DMS153 (cell line): ENCODE measurements at regions not wholly inside any gene's neighbourhood (a gene's known extent, or its start where the extent isn't known, plus 50 kb on each side); places are given as distances from the start of the nearest gene placed in this dataset.
"Not testable (repeated sequence)": the region's sequence is repeated elsewhere in the genome, so short reads cannot be mapped to it uniquely, and the experiment has no call there.

Source experiments
- DNase-seq: peaks from one replicate; lab custom pipeline; 2025; lab: John Stamatoyannopoulos, UW

DNA sequence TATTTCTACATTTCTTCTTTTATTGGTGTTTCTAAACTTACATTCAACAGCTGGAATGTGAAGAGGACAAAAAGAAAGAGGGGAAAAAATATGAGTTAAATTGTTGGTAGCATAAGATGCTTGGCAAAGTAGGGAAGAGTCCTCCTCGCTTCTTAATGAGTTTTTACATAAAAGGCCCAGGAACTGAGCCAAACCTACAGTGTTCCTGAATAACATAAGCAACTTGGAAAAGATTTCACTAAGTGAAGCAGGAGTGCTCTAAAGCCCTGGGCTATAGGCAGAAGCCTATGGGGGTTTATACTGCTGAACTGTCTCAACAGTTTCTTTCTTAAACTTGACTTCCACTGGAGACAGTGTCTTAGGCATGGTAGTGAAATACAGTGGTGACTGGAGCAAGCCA is 115.0 kb upstream of the USP25 start:
- DNase-seq = no peak

- DNase-seq = no peak
Observed at GRCh38 chr21:15616864-15617574, 112.8 kb upstream of the USP25 start.

GRCh38 chr21:15617964-15618363 is 111.8 kb upstream of the USP25 start:
- no peak for DNase-seq

GRCh38 chr21:15620892-15621291 is 108.9 kb upstream of the USP25 start:
- no peak for DNase-seq

- no peak for DNase-seq
Observed at GRCh38 chr21:15624646-15625045, 105.1 kb upstream of the USP25 start.

DNA sequence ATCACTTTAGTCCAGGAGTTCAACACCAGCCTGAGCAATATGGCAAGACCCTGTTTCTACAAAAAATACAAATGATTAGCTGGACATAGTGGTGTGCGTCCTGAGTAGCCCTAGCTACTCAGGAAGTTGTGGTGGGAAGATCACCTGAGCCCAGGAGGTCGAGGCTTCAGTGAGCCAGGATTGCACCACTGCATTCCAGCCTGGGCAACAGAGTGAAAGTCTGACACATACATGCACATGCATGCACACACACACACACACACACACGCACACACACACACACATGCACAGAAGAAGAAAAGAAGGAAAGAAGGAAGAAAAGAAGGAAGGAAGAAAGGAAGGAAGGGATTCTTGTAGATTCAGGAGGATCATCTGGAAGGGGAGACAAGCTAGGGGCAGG is 104.4 kb upstream of the USP25 start:
- no peak for DNase-seq

- DNase-seq = no peak
Observed at GRCh38 chr21:15626031-15626430, 103.8 kb upstream of the USP25 start.

- DNase-seq = no peak
Observed at GRCh38 chr21:15627011-15627410, 102.8 kb upstream of the USP25 start.

- DNase-seq = no peak
Observed at GRCh38 chr21:15627823-15628222, 102.0 kb upstream of the USP25 start.

DNA sequence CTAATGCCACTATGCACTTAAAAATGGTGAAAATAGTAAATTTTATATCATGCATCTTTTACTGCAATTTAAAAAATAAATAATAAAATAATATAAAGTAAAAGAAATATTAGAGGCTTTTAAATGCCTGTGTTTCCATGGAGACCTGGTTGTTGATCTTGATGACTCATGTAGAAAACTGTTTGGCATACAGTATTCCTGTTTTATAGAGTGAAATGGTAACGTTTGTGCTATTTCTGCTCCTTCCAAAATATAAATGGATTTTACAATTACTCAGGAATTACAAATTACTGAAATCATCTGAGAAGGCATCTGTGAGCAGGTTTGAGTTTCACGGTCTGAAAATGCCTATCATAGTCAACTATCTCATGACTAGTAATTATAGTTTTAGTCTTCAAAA is 98.4 kb upstream of the USP25 start:
- no peak for DNase-seq

DNA sequence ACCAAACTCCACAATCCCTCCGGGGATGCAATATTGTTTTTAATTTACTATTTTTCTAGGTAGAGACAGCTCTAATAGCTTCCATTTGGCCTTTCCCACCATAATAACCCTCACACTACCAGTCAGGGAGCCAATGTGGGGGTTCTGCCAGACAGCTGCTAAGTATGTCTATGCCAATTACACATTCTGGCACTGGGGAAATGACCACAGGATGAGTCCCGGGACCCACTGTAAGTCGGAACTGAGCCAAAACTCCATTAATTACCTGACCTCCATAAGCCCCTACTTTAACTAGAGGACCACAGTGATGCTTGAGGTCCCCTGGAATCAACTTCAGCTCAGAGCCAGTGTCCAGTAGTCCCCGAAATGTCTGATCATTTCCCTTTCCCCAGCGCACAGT is 95.2 kb upstream of the USP25 start:
- not testable (repeated sequence) for DNase-seq

DNA sequence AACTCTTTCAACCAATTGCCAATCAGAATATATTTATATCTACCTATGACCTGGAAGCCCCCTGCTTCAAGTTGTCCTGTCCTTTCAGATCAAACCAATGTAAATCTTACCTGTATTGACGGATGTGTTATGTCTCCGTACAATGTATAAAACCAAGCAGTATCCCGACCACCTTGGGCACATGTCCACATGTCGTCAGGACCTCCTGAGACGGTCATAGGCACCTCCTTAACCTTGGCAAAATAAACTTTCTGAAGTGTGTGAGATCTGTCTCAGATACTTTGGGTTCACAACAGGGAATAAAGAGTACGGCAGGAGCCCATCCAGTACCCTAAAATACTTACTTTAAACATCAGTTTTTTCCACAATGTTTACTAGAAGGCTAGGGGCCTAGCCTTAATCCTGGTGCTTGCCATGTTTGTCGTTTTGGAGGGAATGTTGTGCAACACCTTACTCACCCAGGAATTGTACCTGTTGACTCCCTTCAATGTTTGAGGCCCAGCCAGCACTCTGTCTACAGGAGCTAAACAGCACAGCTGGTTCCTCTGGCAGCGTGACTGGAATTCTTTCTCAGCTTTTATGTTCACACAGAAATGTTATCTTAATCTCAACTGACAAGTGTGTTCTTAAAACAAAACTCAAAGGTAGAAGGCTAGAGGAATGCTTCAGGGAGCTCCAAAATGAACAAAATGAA is 90.8 kb upstream of the USP25 start:
- no peak for DNase-seq

GRCh38 chr21:15640113-15640512 is 89.7 kb upstream of the USP25 start:
- not testable (repeated sequence) for DNase-seq

DNA sequence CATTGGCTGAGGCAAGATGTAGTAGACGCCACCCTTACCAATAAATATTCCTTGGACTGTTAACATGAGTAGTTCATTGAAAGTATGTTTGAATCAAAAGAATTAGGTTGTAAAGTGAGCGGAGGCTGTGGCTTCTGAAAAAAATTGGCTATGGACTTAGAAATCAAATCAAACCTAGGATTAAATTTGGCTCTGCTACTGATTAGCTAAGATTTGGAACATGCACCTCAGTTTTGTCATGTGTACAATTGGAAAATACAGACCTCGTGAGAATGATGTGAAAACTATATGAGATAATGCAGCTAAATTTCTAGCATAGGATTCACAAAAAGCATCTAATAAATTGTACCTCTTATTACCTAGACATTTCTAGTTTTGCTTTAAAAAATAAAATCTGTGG is 85.3 kb upstream of the USP25 start:
- DNase-seq = no peak

GRCh38 chr21:15645830-15646229 is 84.0 kb upstream of the USP25 start:
- no peak for DNase-seq

DNA sequence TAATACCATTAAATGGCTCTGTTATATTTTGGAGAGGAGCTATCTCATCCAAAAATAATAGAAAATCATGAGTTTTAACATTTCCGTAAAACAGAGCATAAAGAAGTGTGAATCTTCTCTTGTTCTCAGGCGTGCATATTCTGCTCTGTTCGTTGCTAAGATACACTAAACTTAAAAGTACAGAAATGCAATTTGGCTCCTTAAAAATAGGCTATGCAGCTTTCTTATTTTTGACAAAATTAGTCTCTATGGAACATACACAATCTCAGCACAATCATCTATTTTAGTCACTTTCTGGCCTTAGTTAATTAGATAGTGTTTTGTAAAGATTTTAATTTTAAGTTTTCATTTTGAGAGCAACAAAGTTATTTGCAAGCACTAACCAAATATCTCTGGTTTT is 79.0 kb upstream of the USP25 start:
- no peak for DNase-seq

DNA sequence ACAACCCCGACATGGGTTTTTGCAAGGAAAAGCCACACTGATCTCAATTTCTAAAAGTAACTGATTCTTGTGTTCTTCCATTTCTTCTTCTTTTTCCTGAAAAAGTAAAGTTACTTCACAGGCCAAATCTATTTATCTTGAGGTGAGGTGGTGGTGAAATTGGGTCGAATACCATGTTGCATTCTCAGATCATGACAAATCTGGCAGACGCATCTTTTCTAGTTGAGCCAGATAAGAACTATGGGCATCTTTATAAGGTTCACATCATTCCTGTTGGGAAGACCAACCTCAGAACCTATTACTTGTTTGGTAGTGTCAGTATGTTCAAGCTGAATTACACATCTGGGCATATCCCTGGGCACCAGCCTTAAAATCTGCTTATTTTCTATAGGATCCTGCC is 78.6 kb upstream of the USP25 start:
- DNase-seq = no peak

DNA sequence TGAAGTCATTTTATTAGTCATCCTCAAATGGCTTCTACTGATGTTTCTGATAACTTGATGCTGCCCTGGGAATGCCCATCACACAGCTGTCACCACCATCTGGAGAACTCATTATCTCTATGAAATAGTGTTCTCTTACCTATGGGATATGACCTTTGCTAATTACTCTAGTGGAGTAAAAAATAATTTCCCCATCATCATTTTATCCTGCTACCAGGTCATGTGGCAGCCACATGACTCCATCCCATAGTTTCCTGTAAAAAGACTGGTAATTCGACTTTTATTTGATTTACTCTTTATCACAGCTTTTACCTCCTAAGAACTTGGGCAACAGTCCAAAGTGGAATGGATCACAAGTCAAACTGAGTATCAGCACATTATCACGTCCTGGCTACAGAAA is 76.1 kb upstream of the USP25 start:
- DNase-seq = no peak

DNA sequence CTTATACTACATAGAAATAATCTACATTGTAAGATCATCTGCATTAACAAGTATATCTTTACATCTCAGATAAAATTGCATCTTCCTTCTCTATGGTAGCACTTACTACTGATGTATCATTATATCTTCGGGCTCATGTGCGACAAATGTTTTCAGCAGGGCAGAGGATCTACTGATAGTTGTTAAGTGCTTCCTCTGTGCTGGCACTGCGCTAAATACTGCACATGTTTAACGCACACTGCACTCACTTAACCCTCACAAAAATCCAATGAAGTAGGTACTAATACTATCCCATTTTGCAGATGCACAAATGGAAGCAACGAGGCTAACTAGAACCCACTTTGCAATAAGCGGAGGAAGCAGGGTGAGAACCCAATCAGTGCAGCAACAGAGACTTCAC is 75.6 kb upstream of the USP25 start:
- DNase-seq = no peak

- no peak for DNase-seq
Observed at GRCh38 chr21:15659753-15660422, 69.9 kb upstream of the USP25 start.

DNA sequence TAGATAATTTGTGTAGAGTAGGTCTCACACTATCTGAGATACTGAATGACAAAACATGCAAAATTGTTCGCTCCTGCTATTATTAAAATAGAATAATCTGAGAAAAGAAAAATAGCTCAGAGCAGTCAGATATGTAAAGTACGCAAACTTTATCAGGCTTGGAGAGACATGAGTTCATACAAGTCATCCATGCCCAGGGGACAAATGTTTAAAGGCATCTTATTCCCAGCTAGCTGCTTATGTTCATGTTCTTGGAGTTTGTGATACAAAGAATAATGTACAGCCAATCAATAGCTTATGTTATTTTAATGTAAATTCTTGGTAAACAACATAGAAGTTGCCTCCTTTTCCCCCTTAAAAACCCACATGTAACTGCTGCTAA is 69.4 kb upstream of the USP25 start:
- no peak for DNase-seq

- DNase-seq = no peak
Observed at GRCh38 chr21:15667010-15667409, 62.8 kb upstream of the USP25 start.

DNA sequence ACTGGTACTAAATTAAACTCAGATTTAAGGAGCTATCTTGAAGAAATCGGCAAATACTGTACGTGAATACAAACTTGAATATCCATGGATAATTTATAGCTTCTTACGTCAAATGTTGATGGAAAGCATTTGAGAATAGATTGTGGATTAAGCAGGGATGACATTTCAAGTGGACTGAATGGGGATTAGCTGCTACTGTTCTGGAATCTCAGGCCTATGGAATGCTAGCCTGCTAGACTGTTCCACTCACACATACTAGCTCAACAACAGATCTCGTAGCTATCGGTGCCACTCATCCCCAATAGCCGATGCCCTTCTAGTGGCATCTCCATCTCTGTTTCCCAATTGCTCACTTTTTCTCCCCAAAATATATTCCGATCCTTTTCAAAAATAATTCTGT is 62.0 kb upstream of the USP25 start:
- DNase-seq = no peak
